Activated CD4-positive, alpha-beta T cell treated with anti-CD3 and anti-CD28 coated beads, Interleukin-2, Interleukin-4, amounts not matched to agents 100 ng/mL and 50 ng/mL, durations not matched to agents 16 hours and 8 hours (primary cell): ENCODE measurements at regions not wholly inside any gene's neighbourhood (a gene's known extent, or its start where the extent isn't known, plus 50 kb on each side); places are given as distances from the start of the nearest gene placed in this dataset.
"Not testable (repeated sequence)": the region's sequence is repeated elsewhere in the genome, so short reads cannot be mapped to it uniquely, and the experiment has no call there.

Experiments
- DNase-seq: peaks from one replicate; pipeline ENCODE4 v3.0.0-alpha.2; 2020; ENCODE audit warnings: low spot score

- DNase-seq, result no peak
These were observed 117.7 kb upstream of the ELAC2 start for GRCh38 chr17:13135506-13135905.

- DNase-seq, result no peak
These were observed 116.2 kb upstream of the ELAC2 start for GRCh38 chr17:13134076-13134475.

GRCh38 chr17:13131225-13131624 lies 113.4 kb upstream of the ELAC2 start:
- no peak for DNase-seq

GRCh38 chr17:13129356-13129755 lies 111.5 kb upstream of the ELAC2 start:
- no peak for DNase-seq

- DNase-seq, result no peak
These were observed 110.8 kb upstream of the ELAC2 start for GRCh38 chr17:13128676-13129075.

GRCh38 chr17:13127921-13128602 lies 110.2 kb upstream of the ELAC2 start:
- DNase-seq, result no peak

- DNase-seq, result no peak
These were observed 103.0 kb upstream of the ELAC2 start for GRCh38 chr17:13120864-13121263.

- DNase-seq, result no peak
These were observed 100.5 kb upstream of the ELAC2 start for GRCh38 chr17:13118311-13118710.

GRCh38 chr17:13117616-13118015 lies 99.8 kb upstream of the ELAC2 start:
- no peak for DNase-seq

- peak; percentile 10 for DNase-seq
These were observed 96.8 kb upstream of the ELAC2 start for GRCh38 chr17:13114601-13115031.

- no peak for DNase-seq
These were observed 96.1 kb upstream of the ELAC2 start for GRCh38 chr17:13113821-13114525.

GRCh38 chr17:13107676-13108235 lies 89.9 kb upstream of the ELAC2 start:
- DNase-seq, result no peak

GRCh38 chr17:13106171-13106570 lies 88.3 kb upstream of the ELAC2 start:
- no peak for DNase-seq

GRCh38 chr17:13104576-13104975 lies 86.7 kb upstream of the ELAC2 start:
- DNase-seq, result no peak

GRCh38 chr17:13102477-13102876 lies 84.7 kb upstream of the ELAC2 start:
- no peak for DNase-seq

GRCh38 chr17:13099926-13100325 lies 82.1 kb upstream of the ELAC2 start:
- no peak for DNase-seq

- DNase-seq, result no peak
These were observed 81.4 kb upstream of the ELAC2 start for GRCh38 chr17:13099089-13099735.

- DNase-seq, result no peak
These were observed 78.5 kb upstream of the ELAC2 start for GRCh38 chr17:13096291-13096690.

GRCh38 chr17:13092010-13092409 lies 74.2 kb upstream of the ELAC2 start:
- DNase-seq, result not testable (repeated sequence)

- no peak for DNase-seq
These were observed 70.8 kb upstream of the ELAC2 start for GRCh38 chr17:13088666-13089065.

- no peak for DNase-seq
These were observed 70.0 kb upstream of the ELAC2 start for GRCh38 chr17:13087802-13088201.

GRCh38 chr17:13086142-13086769 lies 68.4 kb upstream of the ELAC2 start:
- no peak for DNase-seq
